CD4-positive, alpha-beta T cell (primary cell): ENCODE measurements at regions not wholly inside any gene's neighbourhood (a gene's known extent, or its start where the extent isn't known, plus 50 kb on each side); places are given as distances from the start of the nearest gene placed in this dataset.

Experiments
- ATAC-seq: fragments of 200-7000 bp; cut with Tn5 transposase; one replicate; pipeline ENCODE4 v1.10.0; 2022; ENCODE audit warnings: mild to moderate bottlenecking; ENCODE audit not compliant: poor library complexity
- CTCF ChIA-PET: fragments of 350-600 bp; sonication (Branson Sonifier 250); formaldehyde crosslinking; loops from one replicate; lab custom pipeline; 2021; ENCODE audit warnings: antibody characterized with exemption, inconsistent platforms; lab: Charles Lee
- POLR2A ChIA-PET: fragments of 350-600 bp; sonication (Branson Sonifier 250); formaldehyde crosslinking; loops from one replicate; lab custom pipeline; 2021; ENCODE audit warnings: antibody characterized with exemption, inconsistent platforms; lab: Charles Lee
- DNase-seq, 14 experiments: peaks; one replicate each; pipeline ENCODE4 v3.0.0-alpha.2; 2013 to 2020; ENCODE audit warnings: mixed read lengths in 2 of 14
- H3K27ac ChIP-seq, 2 donors: one replicate each; pipeline versions ENCODE4 v1.5.1 to v1.7.0; 2013; ENCODE audit warnings: low read length in 2 of 2, low read depth in 1 of 2, mild to moderate bottlenecking in 1 of 2
- H3K27me3 ChIP-seq, 2 experiments: 1 replicate in 1 of 2; 2 replicates in 1 of 2; pipeline versions ENCODE4 v1.6.1 to v1.7.0; 2013; ENCODE audit warnings: low read length in 2 of 2, control low read depth in 1 of 2, mild to moderate bottlenecking in 1 of 2, moderate library complexity in 1 of 2; ENCODE audit not compliant: insufficient read depth in 2 of 2, control insufficient read depth in 1 of 2
- H3K36me3 ChIP-seq: one replicate; pipeline ENCODE4 v1.6.1; 2013; ENCODE audit warnings: low read length, control low read depth; ENCODE audit not compliant: insufficient read depth
- H3K4me1 ChIP-seq: one replicate; pipeline ENCODE4 v1.6.1; 2013; ENCODE audit warnings: low read length, control low read depth; ENCODE audit not compliant: insufficient read depth
- H3K4me3 ChIP-seq: one replicate; pipeline ENCODE4 v1.5.1; 2013; ENCODE audit warnings: mild to moderate bottlenecking, low read length, moderate library complexity
- H3K9me3 ChIP-seq, 2 experiments: 1 replicate in 1 of 2; 2 replicates in 1 of 2; pipeline versions ENCODE4 v1.6.1 to v1.7.0; 2013; ENCODE audit warnings: low read length in 2 of 2, mild to moderate bottlenecking in 2 of 2, control low read depth in 1 of 2, moderate library complexity in 1 of 2; ENCODE audit not compliant: control insufficient read depth in 1 of 2, insufficient read depth in 1 of 2
- H3K27ac Mint-ChIP-seq: one replicate; pipeline ENCODE4 v1.8.0; 2020; ENCODE audit warnings: mixed read lengths
- H3K27me3 Mint-ChIP-seq: one replicate; pipeline ENCODE4 v1.8.0; 2021; ENCODE audit warnings: mixed read lengths
- H3K36me3 Mint-ChIP-seq: one replicate; pipeline ENCODE4 v1.8.0; 2021; ENCODE audit warnings: low read depth, mixed read lengths
- H3K4me1 Mint-ChIP-seq: one replicate; pipeline ENCODE4 v1.8.0; 2021; ENCODE audit warnings: low read depth, mixed read lengths
- H3K4me3 Mint-ChIP-seq: one replicate; pipeline ENCODE4 v1.8.0; 2020; ENCODE audit warnings: mild to moderate bottlenecking, mixed read lengths
- H3K9me3 Mint-ChIP-seq: one replicate; pipeline ENCODE4 v1.8.0; 2020; ENCODE audit warnings: mixed read lengths
- intact Hi-C, 2 experiments: fragments of 100-400 bp; cut with DNase I in 1 of 2; cut with micrococcal nuclease in 1 of 2; formaldehyde crosslinking; loops; one replicate each; pipeline versions ENCODE4 v1.15.1 to v1.9.0; 2023 to 2025; cut with DNase I, micrococcal nuclease
- TF ChIP-seq, protein P1 (sequence below): fragments of 200-600 bp; IDR thresholded peaks from one replicate; pipeline ENCODE4 v1.8.0; 2022; ENCODE audit warnings: antibody characterized with exemption, mild to moderate bottlenecking

DNA sequence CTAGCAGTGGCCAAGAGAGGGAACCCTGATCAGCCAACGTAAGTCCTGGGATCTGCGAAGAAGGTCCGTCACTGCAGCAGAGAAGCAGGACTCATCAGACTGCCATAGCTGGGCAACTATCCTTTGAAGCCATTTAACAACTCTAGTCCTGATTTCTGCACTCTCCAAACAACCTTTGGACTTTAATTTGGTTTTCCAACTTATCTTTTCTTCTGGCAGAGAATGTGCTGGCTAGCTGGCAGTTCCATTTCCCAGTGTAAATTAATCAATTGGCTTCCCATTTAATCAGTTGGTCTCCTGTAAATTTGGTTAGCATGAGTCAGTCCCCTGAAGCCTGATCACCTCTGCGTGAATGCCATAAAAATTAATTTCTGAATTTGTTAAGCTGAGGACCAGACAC, 153.7 kb upstream of the GPR101 start:
- no peaks in the 10 kb centered on the region for H3K9me3 ChIP-seq
- no peaks in the 10 kb centered on the region for H3K4me1 ChIP-seq
- no peaks in the 10 kb centered on the region for H3K4me1 Mint-ChIP-seq
- CTCF ChIA-PET: no interaction called here
- H3K27me3 ChIP-seq: no peaks in the 10 kb centered on the region
- POLR2A ChIA-PET: no interaction called here
- H3K4me3 ChIP-seq: no peak overlapping the region
- no peak overlapping the region for H3K4me3 Mint-ChIP-seq
- no peaks in the 10 kb centered on the region for H3K27me3 Mint-ChIP-seq
- H3K27ac ChIP-seq: no peak overlapping the region
- intact Hi-C loops: no loop called here
- TF ChIP-seq, protein P1, sequence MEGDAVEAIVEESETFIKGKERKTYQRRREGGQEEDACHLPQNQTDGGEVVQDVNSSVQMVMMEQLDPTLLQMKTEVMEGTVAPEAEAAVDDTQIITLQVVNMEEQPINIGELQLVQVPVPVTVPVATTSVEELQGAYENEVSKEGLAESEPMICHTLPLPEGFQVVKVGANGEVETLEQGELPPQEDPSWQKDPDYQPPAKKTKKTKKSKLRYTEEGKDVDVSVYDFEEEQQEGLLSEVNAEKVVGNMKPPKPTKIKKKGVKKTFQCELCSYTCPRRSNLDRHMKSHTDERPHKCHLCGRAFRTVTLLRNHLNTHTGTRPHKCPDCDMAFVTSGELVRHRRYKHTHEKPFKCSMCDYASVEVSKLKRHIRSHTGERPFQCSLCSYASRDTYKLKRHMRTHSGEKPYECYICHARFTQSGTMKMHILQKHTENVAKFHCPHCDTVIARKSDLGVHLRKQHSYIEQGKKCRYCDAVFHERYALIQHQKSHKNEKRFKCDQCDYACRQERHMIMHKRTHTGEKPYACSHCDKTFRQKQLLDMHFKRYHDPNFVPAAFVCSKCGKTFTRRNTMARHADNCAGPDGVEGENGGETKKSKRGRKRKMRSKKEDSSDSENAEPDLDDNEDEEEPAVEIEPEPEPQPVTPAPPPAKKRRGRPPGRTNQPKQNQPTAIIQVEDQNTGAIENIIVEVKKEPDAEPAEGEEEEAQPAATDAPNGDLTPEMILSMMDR: no peak
- no peaks in the 10 kb centered on the region for H3K9me3 Mint-ChIP-seq
- ATAC-seq (no peak), DNase-seq (no peak)
- H3K36me3 Mint-ChIP-seq: no peaks in the 10 kb centered on the region
- H3K36me3 ChIP-seq: no peaks in the 10 kb centered on the region
- no peak overlapping the region for H3K27ac Mint-ChIP-seq

DNA sequence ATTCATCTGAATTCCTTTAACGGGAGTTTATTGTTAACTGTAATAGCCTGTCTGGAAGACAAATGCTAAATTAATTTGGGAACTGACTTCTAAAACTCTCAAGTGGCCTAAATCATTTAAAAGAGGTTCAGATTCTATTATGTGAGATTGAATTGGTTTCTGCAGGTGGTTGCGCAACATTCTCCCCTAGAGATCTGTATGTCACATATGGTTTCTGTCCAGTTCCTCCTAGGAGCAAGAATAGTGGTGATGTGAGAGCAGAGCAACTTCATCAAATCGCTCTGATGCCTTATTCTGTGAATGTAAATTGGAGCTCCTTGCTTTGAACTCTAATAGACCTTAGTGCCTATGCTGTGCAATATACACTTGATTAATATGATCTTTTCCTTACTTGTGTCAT, 144.6 kb upstream of the GPR101 start:
- POLR2A ChIA-PET: no interaction called here
- Histone ChIP-seq H3K4me1 (no peaks in the 10 kb centered on the region), H3K9me3 (no peaks in the 10 kb centered on the region), H3K36me3 (no peaks in the 10 kb centered on the region), H3K4me3 (no peak overlapping the region), H3K27me3 (no peaks in the 10 kb centered on the region), H3K27ac (no peak overlapping the region)
- Mint-ChIP-seq H3K27me3 (peaks cover 8% of the 10 kb centered on the region), H3K27ac (no peak overlapping the region), H3K4me3 (no peak overlapping the region), H3K9me3 (no peaks in the 10 kb centered on the region), H3K4me1 (no peaks in the 10 kb centered on the region), H3K36me3 (no peaks in the 10 kb centered on the region)
- CTCF ChIA-PET: interaction anchor here (1.4 kb wide), 1 partner anchor 11 kb away, joined by 3 read pairs; no protein-coding TSS in a partner anchor
- intact Hi-C loops: no loop called here
- TF ChIP-seq, protein P1: no peak
- DNase-seq (no peak), ATAC-seq (no peak)

DNA sequence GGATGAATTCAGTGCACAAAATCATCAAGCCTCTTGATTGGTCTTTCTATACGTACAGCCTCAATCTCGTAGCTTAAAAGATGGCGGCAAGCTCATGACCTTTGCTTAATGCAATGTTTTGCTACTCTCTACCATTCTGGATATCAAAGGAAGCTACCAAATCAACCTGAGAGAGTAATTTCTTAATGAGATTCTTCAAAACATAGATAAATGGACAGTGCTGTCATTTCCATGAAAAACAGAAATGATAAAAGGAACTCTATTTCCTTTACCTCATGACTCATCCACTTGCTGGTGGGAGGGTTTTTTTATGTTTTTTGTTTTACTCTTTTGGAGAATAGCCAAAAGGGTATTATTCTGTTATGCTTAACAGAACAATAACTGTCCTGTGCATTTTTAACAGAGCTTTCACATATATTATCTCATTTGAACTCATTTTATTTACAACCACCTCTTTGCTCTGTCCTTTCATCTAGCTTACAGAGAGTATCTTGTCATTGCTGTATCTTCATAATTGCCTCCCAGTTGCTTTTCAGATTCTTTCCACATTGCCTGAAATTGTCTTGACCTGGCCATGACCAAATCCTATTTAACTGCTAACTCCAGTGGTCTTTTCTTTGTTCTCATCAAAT, 138.6 kb upstream of the GPR101 start:
- Histone ChIP-seq H3K9me3 (no peaks in the 10 kb centered on the region), H3K4me1 (no peaks in the 10 kb centered on the region), H3K27me3 (no peaks in the 10 kb centered on the region), H3K4me3 (no peak overlapping the region), H3K27ac (no peak overlapping the region), H3K36me3 (no peaks in the 10 kb centered on the region)
- DNase-seq: no peak
- Mint-ChIP-seq H3K9me3 (no peaks in the 10 kb centered on the region), H3K27ac (no peak overlapping the region), H3K36me3 (no peaks in the 10 kb centered on the region), H3K27me3 (peaks cover 2% of the 10 kb centered on the region), H3K4me1 (no peaks in the 10 kb centered on the region), H3K4me3 (no peak overlapping the region)
- CTCF ChIA-PET: no interaction called here
- POLR2A ChIA-PET: no interaction called here
- intact Hi-C loops: no loop called here
- ATAC-seq: no peak
- TF ChIP-seq, protein P1: no peak
